ENCODE measurements at regions not wholly inside any gene's neighbourhood (a gene's known extent, or its start where the extent isn't known, plus 50 kb on each side); places are given as distances from the start of the nearest gene placed in this dataset.

- TF ChIP-seq CTCF (IDR thresholded peaks at IDR 0.05), result no peak
- no peak for TF ChIP-seq POLR2A (IDR thresholded peaks at IDR 0.05)
Measured at GRCh38 chr2:198615972-198616371, 811.6 kb downstream of the PLCL1 start.
